ENCODE measurements at regions not wholly inside any gene's neighbourhood (a gene's known extent, or its start where the extent isn't known, plus 50 kb on each side); places are given as distances from the start of the nearest gene placed in this dataset.

DNA sequence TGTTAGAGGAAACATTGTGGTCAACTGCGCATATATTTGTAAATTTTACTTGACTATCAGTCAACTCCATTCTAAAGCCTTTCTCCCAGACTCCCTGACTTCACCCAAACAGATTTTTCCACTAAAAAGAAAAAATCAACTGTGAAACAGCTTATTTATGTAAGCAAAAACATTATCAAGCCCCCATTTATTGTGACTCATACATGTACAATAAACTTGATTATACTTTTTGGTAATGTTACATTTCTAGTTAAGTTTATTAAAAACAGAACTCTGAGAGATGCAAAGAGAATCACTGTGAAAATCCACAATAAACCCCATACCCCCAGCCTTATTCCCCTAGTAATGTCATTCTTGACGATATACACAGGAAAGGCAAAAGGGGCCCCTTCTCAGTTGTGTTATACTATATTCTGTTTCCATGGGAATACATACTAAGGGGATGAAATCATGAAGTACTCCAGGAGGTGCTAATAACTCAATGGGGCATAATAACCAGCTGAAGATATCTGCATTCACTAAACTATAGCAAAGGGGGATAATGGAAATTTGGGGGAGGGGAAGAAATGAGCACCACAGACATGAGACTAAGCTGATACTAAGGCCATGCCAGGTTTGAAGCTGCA is 616.0 kb downstream of the ACTL7B start:
- TF ChIP-seq, protein P1, sequence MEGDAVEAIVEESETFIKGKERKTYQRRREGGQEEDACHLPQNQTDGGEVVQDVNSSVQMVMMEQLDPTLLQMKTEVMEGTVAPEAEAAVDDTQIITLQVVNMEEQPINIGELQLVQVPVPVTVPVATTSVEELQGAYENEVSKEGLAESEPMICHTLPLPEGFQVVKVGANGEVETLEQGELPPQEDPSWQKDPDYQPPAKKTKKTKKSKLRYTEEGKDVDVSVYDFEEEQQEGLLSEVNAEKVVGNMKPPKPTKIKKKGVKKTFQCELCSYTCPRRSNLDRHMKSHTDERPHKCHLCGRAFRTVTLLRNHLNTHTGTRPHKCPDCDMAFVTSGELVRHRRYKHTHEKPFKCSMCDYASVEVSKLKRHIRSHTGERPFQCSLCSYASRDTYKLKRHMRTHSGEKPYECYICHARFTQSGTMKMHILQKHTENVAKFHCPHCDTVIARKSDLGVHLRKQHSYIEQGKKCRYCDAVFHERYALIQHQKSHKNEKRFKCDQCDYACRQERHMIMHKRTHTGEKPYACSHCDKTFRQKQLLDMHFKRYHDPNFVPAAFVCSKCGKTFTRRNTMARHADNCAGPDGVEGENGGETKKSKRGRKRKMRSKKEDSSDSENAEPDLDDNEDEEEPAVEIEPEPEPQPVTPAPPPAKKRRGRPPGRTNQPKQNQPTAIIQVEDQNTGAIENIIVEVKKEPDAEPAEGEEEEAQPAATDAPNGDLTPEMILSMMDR (IDR thresholded peaks at IDR 0.05; ENCODE audit: insufficient read depth in 1 of 2, low read depth in 1 of 2, low read length in 1 of 2, severe bottlenecking in 1 of 2, unreplicated experiment in 1 of 2): no peak
- POLR2A ChIA-PET: no interaction called here
- no peak overlapping the region for H3K4me3 Mint-ChIP-seq (ENCODE audit: unreplicated experiment)
- H3K9me3 Mint-ChIP-seq (ENCODE audit: unreplicated experiment): no peaks in the 10 kb centered on the region
- Histone ChIP-seq H3K9me3 (no peaks in the 10 kb centered on the region), H3K36me3 (ENCODE audit: control insufficient read depth, insufficient read depth, low read length) (no peaks in the 10 kb centered on the region), H3K27me3 (replicated peaks; ENCODE audit: control insufficient read depth, insufficient read depth, low read length) (no peaks in the 10 kb centered on the region), H3K4me1 (no peaks in the 10 kb centered on the region), H3K4me3 (ENCODE audit: low read depth, low read length) (no peak overlapping the region)
- intact Hi-C loops (cut with micrococcal nuclease; ENCODE audit: unreplicated experiment): no loop called here
- H3K36me3 Mint-ChIP-seq (ENCODE audit: insufficient read depth, unreplicated experiment): no peaks in the 10 kb centered on the region
- CTCF ChIA-PET: no interaction called here
- H3K27ac Mint-ChIP-seq (ENCODE audit: unreplicated experiment): no peak overlapping the region
- no peaks in the 10 kb centered on the region for H3K27me3 Mint-ChIP-seq (ENCODE audit: insufficient read depth, unreplicated experiment)
- no peaks in the 10 kb centered on the region for H3K4me1 Mint-ChIP-seq (ENCODE audit: low read depth, unreplicated experiment)
- no TSS peak for BruUV-seq (replicated peaks)
- no peak for DNase-seq

DNA sequence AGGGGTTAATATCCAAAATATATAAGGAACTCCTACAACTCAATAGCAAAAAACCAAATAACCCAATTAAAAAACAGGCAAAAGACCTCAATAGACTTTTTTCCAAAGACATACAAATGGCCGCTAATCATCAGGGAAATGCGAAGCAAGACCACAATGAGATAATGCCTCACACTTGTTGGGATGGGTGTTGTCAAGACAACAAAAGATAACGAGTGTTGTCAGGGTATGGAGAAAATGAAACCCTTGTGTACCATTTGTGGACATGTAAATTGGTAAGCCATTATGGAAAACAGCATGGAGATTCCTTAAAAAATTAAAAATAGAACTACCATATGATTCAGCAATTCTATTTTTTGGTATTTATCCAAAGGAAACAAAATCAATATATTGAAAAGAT is 620.2 kb downstream of the ACTL7B start:
- no peak overlapping the region for H3K4me3 ChIP-seq (ENCODE audit: low read depth, low read length)
- no peaks in the 10 kb centered on the region for H3K9me3 ChIP-seq
- no peaks in the 10 kb centered on the region for H3K36me3 Mint-ChIP-seq (ENCODE audit: insufficient read depth, unreplicated experiment)
- H3K36me3 ChIP-seq (ENCODE audit: control insufficient read depth, insufficient read depth, low read length): no peaks in the 10 kb centered on the region
- intact Hi-C loops (cut with micrococcal nuclease; ENCODE audit: unreplicated experiment): no loop called here
- no peaks in the 10 kb centered on the region for H3K4me1 Mint-ChIP-seq (ENCODE audit: low read depth, unreplicated experiment)
- no TSS peak for BruUV-seq (replicated peaks)
- H3K4me3 Mint-ChIP-seq (ENCODE audit: unreplicated experiment): no peak overlapping the region
- H3K27me3 ChIP-seq (replicated peaks; ENCODE audit: control insufficient read depth, insufficient read depth, low read length): no peaks in the 10 kb centered on the region
- no peaks in the 10 kb centered on the region for H3K4me1 ChIP-seq
- no peak overlapping the region for H3K27ac Mint-ChIP-seq (ENCODE audit: unreplicated experiment)
- TF ChIP-seq, protein P1 (IDR thresholded peaks at IDR 0.05; ENCODE audit: insufficient read depth in 1 of 2, low read depth in 1 of 2, low read length in 1 of 2, severe bottlenecking in 1 of 2, unreplicated experiment in 1 of 2): no peak
- CTCF ChIA-PET: no interaction called here
- DNase-seq: no peak
- H3K9me3 Mint-ChIP-seq (ENCODE audit: unreplicated experiment): no peaks in the 10 kb centered on the region
- POLR2A ChIA-PET: no interaction called here
- H3K27me3 Mint-ChIP-seq (ENCODE audit: insufficient read depth, unreplicated experiment): peaks cover 3% of the 10 kb centered on the region

DNA sequence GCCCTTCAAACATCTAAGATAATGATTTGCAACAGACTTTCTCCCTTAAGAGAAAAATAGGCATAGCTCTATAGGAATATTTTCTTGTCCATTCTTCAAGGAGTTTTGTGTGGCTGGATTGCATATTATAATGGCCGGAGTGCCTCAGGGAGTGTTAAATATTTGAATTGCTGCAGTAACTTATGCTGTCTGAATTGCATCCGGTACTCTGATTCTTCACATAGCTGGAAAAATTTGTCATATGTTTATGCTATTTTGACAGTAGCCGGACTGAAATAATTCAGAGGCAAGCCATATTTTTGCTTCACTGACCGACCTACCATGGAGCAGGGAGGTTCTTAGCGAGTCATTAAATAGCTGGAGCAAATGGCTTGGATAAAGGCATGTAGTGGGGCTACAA is 621.0 kb downstream of the ACTL7B start:
- Histone ChIP-seq H3K27me3 (replicated peaks; ENCODE audit: control insufficient read depth, insufficient read depth, low read length) (no peaks in the 10 kb centered on the region), H3K9me3 (no peaks in the 10 kb centered on the region), H3K4me3 (ENCODE audit: low read depth, low read length) (no peak overlapping the region), H3K36me3 (ENCODE audit: control insufficient read depth, insufficient read depth, low read length) (no peaks in the 10 kb centered on the region), H3K4me1 (no peaks in the 10 kb centered on the region)
- H3K4me1 Mint-ChIP-seq (ENCODE audit: low read depth, unreplicated experiment): no peaks in the 10 kb centered on the region
- intact Hi-C loops (cut with micrococcal nuclease; ENCODE audit: unreplicated experiment): no loop called here
- DNase-seq: no peak
- no peak overlapping the region for H3K27ac Mint-ChIP-seq (ENCODE audit: unreplicated experiment)
- TF ChIP-seq, protein P1 (IDR thresholded peaks at IDR 0.05; ENCODE audit: insufficient read depth in 1 of 2, low read depth in 1 of 2, low read length in 1 of 2, severe bottlenecking in 1 of 2, unreplicated experiment in 1 of 2): no peak
- peaks cover 3% of the 10 kb centered on the region for H3K27me3 Mint-ChIP-seq (ENCODE audit: insufficient read depth, unreplicated experiment)
- ChIA-PET POLR2A (no interaction called here), CTCF (no interaction called here)
- no peaks in the 10 kb centered on the region for H3K36me3 Mint-ChIP-seq (ENCODE audit: insufficient read depth, unreplicated experiment)
- H3K4me3 Mint-ChIP-seq (ENCODE audit: unreplicated experiment): no peak overlapping the region
- H3K9me3 Mint-ChIP-seq (ENCODE audit: unreplicated experiment): no peaks in the 10 kb centered on the region
- no TSS peak for BruUV-seq (replicated peaks)

Data from Caco-2 (cell line).